B cell (primary cell): ENCODE measurements at regions not wholly inside any gene's neighbourhood (a gene's known extent, or its start where the extent isn't known, plus 50 kb on each side); places are given as distances from the start of the nearest gene placed in this dataset.

Experiments
- CTCF ChIP-seq: fragments of 200-600 bp; IDR thresholded peaks from one replicate; pipeline ENCODE4 v1.8.0; 2022; ENCODE audit warnings: antibody characterized with exemption, mild to moderate bottlenecking
- EZH2 ChIP-seq: IDR thresholded peaks from 2 replicates; pipeline ENCODE4 v1.6.1; 2012; ENCODE audit warnings: borderline replicate concordance, low read depth, mild to moderate bottlenecking, moderate library complexity, low read length; ENCODE audit not compliant: insufficient read depth, poor library complexity, severe bottlenecking

- no peak for TF ChIP-seq CTCF
- no peak for TF ChIP-seq EZH2
These were observed 454.6 kb upstream of the RUNX1 start for GRCh38 chr21:35503671-35504070.
